ENCODE measurements at regions not wholly inside any gene's neighbourhood (a gene's known extent, or its start where the extent isn't known, plus 50 kb on each side); places are given as distances from the start of the nearest gene placed in this dataset.

GRCh38 chr5:158267228-158267627, 408.3 kb upstream of the CLINT1 start:
- Histone ChIP-seq H3K9me1 (ENCODE audit: control insufficient read depth, extremely low read depth, insufficient read depth, low read length) (no peaks in the 10 kb centered on the region), H3K4me3 (ENCODE audit: control insufficient read depth in 2 of 3, extremely low read depth in 1 of 3, insufficient read depth in 2 of 3, low read depth in 1 of 3, low read length in 3 of 3) (no peak overlapping the region), H4K20me1 (ENCODE audit: control insufficient read depth, extremely low read depth, insufficient read depth, low read length) (no peaks in the 10 kb centered on the region), H3K9me3 (ENCODE audit: control insufficient read depth, low read depth, low read length) (no peaks in the 10 kb centered on the region), H3K9ac (ENCODE audit: control insufficient read depth, extremely low read depth, insufficient read depth, low read length) (no peak overlapping the region), H3K79me2 (ENCODE audit: control insufficient read depth, insufficient read depth, low read length) (no peaks in the 10 kb centered on the region), H2AFZ (ENCODE audit: control insufficient read depth, low read length) (no peak overlapping the region), H3K27ac (ENCODE audit: control insufficient read depth, insufficient read depth, low read length) (no peak overlapping the region), H3K4me2 (ENCODE audit: control insufficient read depth, extremely low read depth, insufficient read depth, low read depth, low read length) (no peak overlapping the region), H3K36me3 (ENCODE audit: control insufficient read depth in 2 of 2, extremely low read depth in 1 of 2, insufficient read depth in 2 of 2, low read length in 2 of 2) (no peaks in the 10 kb centered on the region), H3K27me3 (ENCODE audit: control insufficient read depth, extremely low read depth, insufficient read depth, low read length) (no peaks in the 10 kb centered on the region), H3K4me1 (ENCODE audit: control insufficient read depth, extremely low read depth, insufficient read depth, low read length) (no peaks in the 10 kb centered on the region)
- TF ChIP-seq CTCF (optimal IDR thresholded peaks at IDR 0.05 in 1 of 3, IDR thresholded peaks at IDR 0.05 in 1 of 3, conservative IDR thresholded peaks at IDR 0.05 in 1 of 3; ENCODE audit: extremely low read depth in 1 of 3, insufficient read depth in 2 of 3, low read length in 3 of 3): no peak
- TF ChIP-seq EZH2 (IDR thresholded peaks at IDR 0.05; ENCODE audit: low read length): no peak
- dilution Hi-C loops (cut with MboI; ENCODE audit: extremely low pct_ligation_motif_present, low sequenced_read_pairs): no loop called here
- no peak for FAIRE-seq
- no peak for DNase-seq (ENCODE audit: low read depth, low spot score)

- TF ChIP-seq EZH2 (IDR thresholded peaks at IDR 0.05; ENCODE audit: low read length) (no peak), CTCF (optimal IDR thresholded peaks at IDR 0.05 in 1 of 3, IDR thresholded peaks at IDR 0.05 in 1 of 3, conservative IDR thresholded peaks at IDR 0.05 in 1 of 3; ENCODE audit: extremely low read depth in 1 of 3, insufficient read depth in 2 of 3, low read length in 3 of 3) (no peak)
- no peaks in the 10 kb centered on the region for H4K20me1 ChIP-seq (ENCODE audit: control insufficient read depth, extremely low read depth, insufficient read depth, low read length)
- H3K79me2 ChIP-seq (ENCODE audit: control insufficient read depth, insufficient read depth, low read length): no peaks in the 10 kb centered on the region
- no peak overlapping the region for H3K4me3 ChIP-seq (ENCODE audit: control insufficient read depth in 2 of 3, extremely low read depth in 1 of 3, insufficient read depth in 2 of 3, low read depth in 1 of 3, low read length in 3 of 3)
- H3K9ac ChIP-seq (ENCODE audit: control insufficient read depth, extremely low read depth, insufficient read depth, low read length): no peak overlapping the region
- DNase-seq (ENCODE audit: low read depth, low spot score) (no peak), FAIRE-seq (no peak)
- no peaks in the 10 kb centered on the region for H3K27me3 ChIP-seq (ENCODE audit: control insufficient read depth, extremely low read depth, insufficient read depth, low read length)
- no peaks in the 10 kb centered on the region for H3K36me3 ChIP-seq (ENCODE audit: control insufficient read depth in 2 of 2, extremely low read depth in 1 of 2, insufficient read depth in 2 of 2, low read length in 2 of 2)
- dilution Hi-C loops (cut with MboI; ENCODE audit: extremely low pct_ligation_motif_present, low sequenced_read_pairs): no loop called here
- no peaks in the 10 kb centered on the region for H3K9me1 ChIP-seq (ENCODE audit: control insufficient read depth, extremely low read depth, insufficient read depth, low read length)
- H3K4me2 ChIP-seq (ENCODE audit: control insufficient read depth, extremely low read depth, insufficient read depth, low read depth, low read length): no peak overlapping the region
- no peaks in the 10 kb centered on the region for H3K4me1 ChIP-seq (ENCODE audit: control insufficient read depth, extremely low read depth, insufficient read depth, low read length)
- no peaks in the 10 kb centered on the region for H3K9me3 ChIP-seq (ENCODE audit: control insufficient read depth, low read depth, low read length)
- no peak overlapping the region for H3K27ac ChIP-seq (ENCODE audit: control insufficient read depth, insufficient read depth, low read length)
- no peak overlapping the region for H2AFZ ChIP-seq (ENCODE audit: control insufficient read depth, low read length)
Observed at GRCh38 chr5:158265931-158266700, 407.2 kb upstream of the CLINT1 start.

All from keratinocyte (primary cell).